Panc1 (cell line): ENCODE measurements at regions not wholly inside any gene's neighbourhood (a gene's known extent, or its start where the extent isn't known, plus 50 kb on each side); places are given as distances from the start of the nearest gene placed in this dataset.

Source experiments
- ATAC-seq: fragments of 200-7000 bp; cut with Tn5 transposase; 2 replicates; pipeline ENCODE4 v1.9.1; 2020; ENCODE audit warnings: mild to moderate bottlenecking, moderate library complexity
- BruUV-seq: library from RNA; stranded (reverse); fragments of 400-500 nt; replicated peaks from 2 replicates; lab custom pipeline; 2021; lab: Mats Ljungman, UMichigan
- CTCF ChIA-PET: fragments of 300-600 bp; sonication (Branson Sonifier 250); formaldehyde crosslinking; loops from one replicate; lab custom pipeline; 2022; ENCODE audit warnings: antibody characterized with exemption; lab: Charles Lee
- POLR2A ChIA-PET: fragments of 300-600 bp; sonication (Branson Sonifier 250); formaldehyde crosslinking; loops from one replicate; lab custom pipeline; 2022; ENCODE audit warnings: antibody characterized with exemption; lab: Charles Lee
- DNase-seq: peaks from one replicate; pipeline ENCODE4 v3.0.0-alpha.2; 2010; ENCODE audit warnings: low read depth, low spot score
- H3K27ac ChIP-seq: 2 replicates; pipeline ENCODE4 v1.5.1; 2011; ENCODE audit warnings: mild to moderate bottlenecking, low read length, inconsistent platforms
- H3K27me3 ChIP-seq: fragments of 200-500 bp; sonication (Bioruptor generic); 2 replicates; pipeline ENCODE4 v1.6.0; 2014; ENCODE audit warnings: low read length, inconsistent platforms; ENCODE audit not compliant: control insufficient read depth, insufficient read depth
- H3K36me3 ChIP-seq: fragments of 200-500 bp; sonication (Bioruptor generic); 2 replicates; pipeline ENCODE4 v1.5.1; 2014; ENCODE audit warnings: inconsistent platforms, mild to moderate bottlenecking, low read length, moderate library complexity; ENCODE audit not compliant: control insufficient read depth, insufficient read depth
- H3K4me1 ChIP-seq: 2 replicates; pipeline ENCODE4 v1.5.1; 2011; ENCODE audit warnings: inconsistent platforms, mild to moderate bottlenecking, low read length, moderate library complexity; ENCODE audit not compliant: control insufficient read depth, insufficient read depth
- H3K4me3 ChIP-seq, 2 experiments: 2 replicates each; pipeline ENCODE4 v1.5.1; 2011 to 2012; ENCODE audit warnings: low read depth in 2 of 2, low read length in 2 of 2, mild to moderate bottlenecking in 2 of 2, inconsistent platforms in 1 of 2, moderate library complexity in 1 of 2
- H3K9me3 ChIP-seq: fragments of 200-500 bp; sonication (Bioruptor generic); 2 replicates; pipeline ENCODE4 v1.5.1; 2014; ENCODE audit warnings: low read depth, mild to moderate bottlenecking, inconsistent platforms, low read length, moderate library complexity; ENCODE audit not compliant: control insufficient read depth, insufficient read depth
- POLR2AphosphoS5 ChIP-seq: IDR thresholded peaks from 2 replicates; pipeline ENCODE4 v1.6.1; 2012; ENCODE audit warnings: mild to moderate bottlenecking, low read depth, low read length, moderate library complexity
- SIN3A ChIP-seq: IDR thresholded peaks from 2 replicates; pipeline ENCODE4 v1.6.1; 2012; ENCODE audit warnings: low read depth, mild to moderate bottlenecking, low read length, moderate library complexity, borderline replicate concordance; ENCODE audit not compliant: insufficient read depth
- TCF7L2 ChIP-seq: IDR thresholded peaks from 2 replicates; pipeline ENCODE4 v1.6.1; 2011; ENCODE audit warnings: mild to moderate bottlenecking, low read depth, low read length, inconsistent platforms
- in situ Hi-C: cut with HindIII; loops from 2 replicates; pipeline ENCODE4 v1.10.0; 2016; ENCODE audit warnings: low sequenced_read_pairs, low pct_unique_long_range_greater_than_20kb
- intact Hi-C: fragments of 100-400 bp; cut with micrococcal nuclease; formaldehyde crosslinking; loops from one replicate; pipeline ENCODE4 v1.10.0; 2022; ENCODE audit not compliant: unreplicated experiment
- TF ChIP-seq, protein P1 (sequence below), 2 experiments: IDR thresholded peaks; 2 replicates each; pipeline ENCODE4 v1.6.1; 2011 to 2012; ENCODE audit warnings: low read depth in 2 of 2, control low read depth in 1 of 2, low read length in 1 of 2, mild to moderate bottlenecking in 1 of 2, moderate library complexity in 1 of 2; ENCODE audit not compliant: insufficient read depth in 1 of 2
- TF ChIP-seq, protein P2 (sequence below): fragments of 450-650 bp; IDR thresholded peaks from 2 replicates; pipeline ENCODE4 v1.5.1; 2017; ENCODE audit warnings: mild to moderate bottlenecking

DNA sequence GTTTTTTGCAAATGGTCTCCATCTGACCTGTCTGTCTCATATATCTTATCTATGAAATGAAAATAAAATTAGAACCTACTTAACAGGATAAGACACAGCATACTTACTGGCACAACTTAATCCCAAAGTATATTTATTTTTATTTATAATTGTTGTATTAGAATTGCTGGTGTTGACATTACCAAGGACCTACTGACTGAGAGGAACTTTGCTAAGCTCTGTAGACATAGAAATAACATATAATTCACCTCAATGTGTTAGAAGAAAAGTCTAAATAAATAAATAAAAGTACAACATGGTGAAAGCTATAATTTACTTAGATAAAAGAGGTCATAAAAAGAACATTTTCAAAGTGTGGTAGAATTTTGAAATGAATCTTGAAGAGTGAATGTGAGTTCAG is 1650.5 kb upstream of the NUDT12 start:
- in situ Hi-C loops = no loop called here
- no peaks in the 10 kb centered on the region for H3K9me3 ChIP-seq
- no peak overlapping the region for H3K27ac ChIP-seq
- intact Hi-C loops = no loop called here
- POLR2A ChIA-PET = no interaction called here
- CTCF ChIA-PET = no interaction called here
- TF ChIP-seq, protein P1, sequence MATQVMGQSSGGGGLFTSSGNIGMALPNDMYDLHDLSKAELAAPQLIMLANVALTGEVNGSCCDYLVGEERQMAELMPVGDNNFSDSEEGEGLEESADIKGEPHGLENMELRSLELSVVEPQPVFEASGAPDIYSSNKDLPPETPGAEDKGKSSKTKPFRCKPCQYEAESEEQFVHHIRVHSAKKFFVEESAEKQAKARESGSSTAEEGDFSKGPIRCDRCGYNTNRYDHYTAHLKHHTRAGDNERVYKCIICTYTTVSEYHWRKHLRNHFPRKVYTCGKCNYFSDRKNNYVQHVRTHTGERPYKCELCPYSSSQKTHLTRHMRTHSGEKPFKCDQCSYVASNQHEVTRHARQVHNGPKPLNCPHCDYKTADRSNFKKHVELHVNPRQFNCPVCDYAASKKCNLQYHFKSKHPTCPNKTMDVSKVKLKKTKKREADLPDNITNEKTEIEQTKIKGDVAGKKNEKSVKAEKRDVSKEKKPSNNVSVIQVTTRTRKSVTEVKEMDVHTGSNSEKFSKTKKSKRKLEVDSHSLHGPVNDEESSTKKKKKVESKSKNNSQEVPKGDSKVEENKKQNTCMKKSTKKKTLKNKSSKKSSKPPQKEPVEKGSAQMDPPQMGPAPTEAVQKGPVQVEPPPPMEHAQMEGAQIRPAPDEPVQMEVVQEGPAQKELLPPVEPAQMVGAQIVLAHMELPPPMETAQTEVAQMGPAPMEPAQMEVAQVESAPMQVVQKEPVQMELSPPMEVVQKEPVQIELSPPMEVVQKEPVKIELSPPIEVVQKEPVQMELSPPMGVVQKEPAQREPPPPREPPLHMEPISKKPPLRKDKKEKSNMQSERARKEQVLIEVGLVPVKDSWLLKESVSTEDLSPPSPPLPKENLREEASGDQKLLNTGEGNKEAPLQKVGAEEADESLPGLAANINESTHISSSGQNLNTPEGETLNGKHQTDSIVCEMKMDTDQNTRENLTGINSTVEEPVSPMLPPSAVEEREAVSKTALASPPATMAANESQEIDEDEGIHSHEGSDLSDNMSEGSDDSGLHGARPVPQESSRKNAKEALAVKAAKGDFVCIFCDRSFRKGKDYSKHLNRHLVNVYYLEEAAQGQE (IDR thresholded peaks at IDR 0.05; ENCODE audit: insufficient read depth in 1 of 2, low read depth in 2 of 2, low read length in 1 of 2) = no peak
- TF ChIP-seq SIN3A (no peak), POLR2AphosphoS5 (no peak), TCF7L2 (no peak)
- TF ChIP-seq, protein P2, sequence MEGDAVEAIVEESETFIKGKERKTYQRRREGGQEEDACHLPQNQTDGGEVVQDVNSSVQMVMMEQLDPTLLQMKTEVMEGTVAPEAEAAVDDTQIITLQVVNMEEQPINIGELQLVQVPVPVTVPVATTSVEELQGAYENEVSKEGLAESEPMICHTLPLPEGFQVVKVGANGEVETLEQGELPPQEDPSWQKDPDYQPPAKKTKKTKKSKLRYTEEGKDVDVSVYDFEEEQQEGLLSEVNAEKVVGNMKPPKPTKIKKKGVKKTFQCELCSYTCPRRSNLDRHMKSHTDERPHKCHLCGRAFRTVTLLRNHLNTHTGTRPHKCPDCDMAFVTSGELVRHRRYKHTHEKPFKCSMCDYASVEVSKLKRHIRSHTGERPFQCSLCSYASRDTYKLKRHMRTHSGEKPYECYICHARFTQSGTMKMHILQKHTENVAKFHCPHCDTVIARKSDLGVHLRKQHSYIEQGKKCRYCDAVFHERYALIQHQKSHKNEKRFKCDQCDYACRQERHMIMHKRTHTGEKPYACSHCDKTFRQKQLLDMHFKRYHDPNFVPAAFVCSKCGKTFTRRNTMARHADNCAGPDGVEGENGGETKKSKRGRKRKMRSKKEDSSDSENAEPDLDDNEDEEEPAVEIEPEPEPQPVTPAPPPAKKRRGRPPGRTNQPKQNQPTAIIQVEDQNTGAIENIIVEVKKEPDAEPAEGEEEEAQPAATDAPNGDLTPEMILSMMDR = no peak
- no TSS peak for BruUV-seq
- no peak overlapping the region for H3K4me3 ChIP-seq
- no peaks in the 10 kb centered on the region for H3K36me3 ChIP-seq
- ATAC-seq = no peak
- no peaks in the 10 kb centered on the region for H3K4me1 ChIP-seq
- H3K27me3 ChIP-seq = no peaks in the 10 kb centered on the region
- DNase-seq = no peak

DNA sequence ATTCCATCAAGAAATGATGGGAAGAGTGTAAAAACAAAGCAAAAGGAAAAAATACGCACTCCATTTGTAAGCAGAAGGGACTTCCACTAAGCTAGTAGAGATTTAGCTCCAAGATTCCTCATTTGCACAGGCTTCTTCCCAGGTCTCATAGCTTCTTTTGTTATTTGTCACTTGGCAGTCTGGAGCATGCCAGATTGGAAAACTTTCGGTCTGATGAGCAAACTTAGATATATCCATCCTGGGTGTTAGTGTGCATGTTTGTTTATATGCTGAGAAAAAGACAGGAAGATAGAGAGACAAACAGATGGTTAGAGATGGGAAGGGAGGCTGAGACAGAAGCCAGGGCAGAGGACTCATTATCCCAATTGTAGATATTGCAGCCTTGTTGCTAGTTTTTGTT is 1644.5 kb upstream of the NUDT12 start:
- no peak for TF ChIP-seq TCF7L2
- TF ChIP-seq POLR2AphosphoS5 = no peak
- TF ChIP-seq SIN3A = no peak
- TF ChIP-seq, protein P1 (IDR thresholded peaks at IDR 0.05; ENCODE audit: insufficient read depth in 1 of 2, low read depth in 2 of 2, low read length in 1 of 2) = no peak
- TF ChIP-seq, protein P2 = no peak
- ChIA-PET POLR2A (no interaction called here), CTCF (no interaction called here)
- H3K9me3 ChIP-seq = no peaks in the 10 kb centered on the region
- H3K36me3 ChIP-seq = no peaks in the 10 kb centered on the region
- no peaks in the 10 kb centered on the region for H3K4me1 ChIP-seq
- intact Hi-C loops (no loop called here), in situ Hi-C loops (no loop called here)
- no TSS peak for BruUV-seq
- no peak overlapping the region for H3K4me3 ChIP-seq
- no peak overlapping the region for H3K27ac ChIP-seq
- no peak for ATAC-seq
- no peak for DNase-seq
- H3K27me3 ChIP-seq = no peaks in the 10 kb centered on the region
